HCT116 (cell line): ENCODE measurements at regions not wholly inside any gene's neighbourhood (a gene's known extent, or its start where the extent isn't known, plus 50 kb on each side); places are given as distances from the start of the nearest gene placed in this dataset.

Experiments used
- ATAC-seq: fragments of 200-7000 bp; cut with Tn5 transposase; 2 replicates; pipeline ENCODE4 v1.9.1; 2020; ENCODE audit warnings: mild to moderate bottlenecking, moderate library complexity
- BruUV-seq: library from RNA; stranded (reverse); fragments of 400-500 nt; replicated peaks from 2 replicates; lab custom pipeline; 2021; lab: Mats Ljungman, UMichigan
- CTCF ChIA-PET: fragments of 300-600 bp; sonication (Branson Sonifier 250); formaldehyde crosslinking; loops from one replicate; lab custom pipeline; 2021; ENCODE audit warnings: antibody characterized with exemption; lab: Charles Lee
- POLR2A ChIA-PET: fragments of 300-600, 350-600 bp; sonication (Branson Sonifier 250); formaldehyde crosslinking; loops from one replicate; lab custom pipeline; 2021; ENCODE audit warnings: antibody characterized with exemption; lab: Charles Lee
- RAD21 ChIA-PET, 2 experiments: fragments of 300-600 bp; sonication (Branson Sonifier 250); formaldehyde crosslinking; loops; one replicate each; lab custom pipeline; 2023; ENCODE audit warnings: low total read pairs in 2 of 2; ENCODE audit not compliant: uncharacterized antibody in 2 of 2, unreplicated experiment in 2 of 2, low non-redundant PET in 1 of 2; lab: Charles Lee
- DNase-seq: peaks from one replicate; pipeline ENCODE4 v3.0.0-alpha.2; 2010; ENCODE audit warnings: low read depth, low spot score
- H2AFZ ChIP-seq: fragments of 200-600 bp; shearing (Covaris generic), sonication (generic); 2 replicates; pipeline ENCODE4 v1.6.1; 2017; ENCODE audit warnings: low read depth, mixed run types, mixed read lengths, antibody characterized with exemption, low read length; ENCODE audit not compliant: poor library complexity, severe bottlenecking
- H3K27ac ChIP-seq: 2 replicates; pipeline ENCODE4 v1.5.1; 2012; ENCODE audit warnings: low read depth, low read length
- H3K27me3 ChIP-seq: fragments of 200-600 bp; sonication (generic); 2 replicates; pipeline ENCODE4 v1.6.1; 2016; ENCODE audit warnings: mixed run types, low read length, mixed read lengths; ENCODE audit not compliant: insufficient read depth
- H3K36me3 ChIP-seq, 2 experiments: fragments of 200-500 bp in 1 of 2; fragments of 200-600 bp in 1 of 2; sonication (Bioruptor generic) in 1 of 2; sonication (generic) in 1 of 2; 2 replicates each; pipeline versions ENCODE4 v1.5.1 to v1.6.1; 2014 to 2016; ENCODE audit warnings: low read length in 2 of 2, inconsistent platforms in 1 of 2, mixed read lengths in 1 of 2, mixed run types in 1 of 2; ENCODE audit not compliant: insufficient read depth in 2 of 2, control insufficient read depth in 1 of 2
- H3K4me1 ChIP-seq, 2 experiments: fragments of 200-600 bp in 1 of 2; sonication (generic) in 1 of 2; 2 replicates each; pipeline versions ENCODE4 v1.5.1 to v1.6.1; 2012 to 2017; ENCODE audit warnings: low read length in 2 of 2, inconsistent platforms in 1 of 2, mild to moderate bottlenecking in 1 of 2, mixed read lengths in 1 of 2, mixed run types in 1 of 2, moderate library complexity in 1 of 2; ENCODE audit not compliant: insufficient read depth in 2 of 2, control insufficient read depth in 1 of 2
- H3K4me2 ChIP-seq: fragments of 200-600 bp; sonication (generic); 2 replicates; pipeline ENCODE4 v1.6.1; 2017; ENCODE audit warnings: mixed run types, low read length, mixed read lengths
- H3K4me3 ChIP-seq, 2 experiments: fragments of 200-600 bp in 1 of 2; sonication (generic) in 1 of 2; replicated peaks in 1 of 2; 2 replicates each; pipeline ENCODE4 v1.5.1; 2011 to 2016; ENCODE audit warnings: low read length in 2 of 2, control low read depth in 1 of 2, low read depth in 1 of 2, mild to moderate bottlenecking in 1 of 2, mixed read lengths in 1 of 2, mixed run types in 1 of 2
- H3K79me2 ChIP-seq: fragments of 200-600 bp; sonication (generic); 2 replicates; pipeline ENCODE4 v1.6.1; 2017; ENCODE audit warnings: mild to moderate bottlenecking, mixed run types, low read length, moderate library complexity, mixed read lengths; ENCODE audit not compliant: insufficient read depth
- H3K9ac ChIP-seq: fragments of 200-600 bp; sonication (generic); 2 replicates; pipeline ENCODE4 v1.6.1; 2016; ENCODE audit warnings: low read length, mixed read lengths
- H3K9me2 ChIP-seq: fragments of 200-600 bp; sonication (generic), shearing (Covaris generic); 2 replicates; pipeline ENCODE4 v1.6.1; 2017; ENCODE audit warnings: mixed run types, mild to moderate bottlenecking, moderate library complexity; ENCODE audit not compliant: insufficient read depth
- H3K9me3 ChIP-seq, 2 experiments: fragments of 200-500 bp in 1 of 2; fragments of 200-600 bp in 1 of 2; sonication (Bioruptor generic) in 1 of 2; sonication (generic) in 1 of 2; 2 replicates each; pipeline ENCODE4 v1.6.1; 2014 to 2017; ENCODE audit warnings: low read length in 2 of 2, mixed read lengths in 2 of 2, inconsistent platforms in 1 of 2, low read depth in 1 of 2, mild to moderate bottlenecking in 1 of 2, mixed run types in 1 of 2, moderate library complexity in 1 of 2; ENCODE audit not compliant: control insufficient read depth in 1 of 2, insufficient read depth in 1 of 2
- H4K20me1 ChIP-seq: fragments of 200-600 bp; sonication (generic), shearing (Covaris generic); 2 replicates; pipeline ENCODE4 v1.6.1; 2017; ENCODE audit warnings: mixed run types, mild to moderate bottlenecking, moderate library complexity; ENCODE audit not compliant: insufficient read depth
- ATF3 ChIP-seq: IDR thresholded peaks from 2 replicates; pipeline ENCODE4 v1.6.1; 2012
- EZH2 ChIP-seq: fragments of 200-600 bp; sonication (generic); IDR thresholded peaks from 2 replicates; pipeline ENCODE4 v1.6.1; 2017; ENCODE audit warnings: antibody characterized with exemption, mixed run types
- EZH2phosphoT487 ChIP-seq: fragments of 200-600 bp; IDR thresholded peaks from 2 replicates; pipeline ENCODE4 v1.6.1; 2018; ENCODE audit warnings: antibody characterized with exemption, borderline replicate concordance
- POLR2A ChIP-seq: IDR thresholded peaks from 2 replicates; pipeline ENCODE4 v1.7.0; 2011; ENCODE audit warnings: borderline replicate concordance; ENCODE audit not compliant: insufficient read depth, insufficient read length; ENCODE audit errors: extremely low read depth
- POLR2AphosphoS5 ChIP-seq: IDR thresholded peaks from 2 replicates; pipeline ENCODE4 v1.6.1; 2011; ENCODE audit warnings: mild to moderate bottlenecking, low read depth, low read length, moderate library complexity
- RAD21 ChIP-seq: IDR thresholded peaks from 2 replicates; pipeline ENCODE4 v1.6.1; 2012; ENCODE audit warnings: low read depth, mild to moderate bottlenecking
- SIN3A ChIP-seq: IDR thresholded peaks from 2 replicates; pipeline ENCODE4 v1.6.1; 2012; ENCODE audit warnings: low read depth
- SP1 ChIP-seq: IDR thresholded peaks from 2 replicates; pipeline ENCODE4 v1.6.1; 2012; ENCODE audit warnings: low read depth
- TCF7L2 ChIP-seq: IDR thresholded peaks from 2 replicates; pipeline ENCODE4 v1.7.0; 2011; ENCODE audit warnings: borderline replicate concordance, inconsistent platforms; ENCODE audit not compliant: insufficient read depth, insufficient read length; ENCODE audit errors: extremely low read depth
- ZBTB33 ChIP-seq: IDR thresholded peaks from 2 replicates; pipeline ENCODE4 v1.6.1; 2011; ENCODE audit warnings: mild to moderate bottlenecking, low read length, moderate library complexity; ENCODE audit not compliant: insufficient replicate concordance; ENCODE audit errors: extremely low read depth
- intact Hi-C: fragments of 100-400 bp; cut with micrococcal nuclease; formaldehyde crosslinking; loops from 2 replicates; pipeline ENCODE4 v1.10.0; 2022

GRCh38 chr3:59107856-59108815 lies 58.3 kb upstream of the CFAP20DC start:
- no peaks in the 10 kb centered on the region for H4K20me1 ChIP-seq
- CTCF ChIA-PET = no interaction called here
- no peaks in the 10 kb centered on the region for H3K4me1 ChIP-seq
- H3K27me3 ChIP-seq = no peaks in the 10 kb centered on the region
- H3K79me2 ChIP-seq = no peaks in the 10 kb centered on the region
- POLR2A ChIA-PET = no interaction called here
- BruUV-seq = no TSS peak
- H3K9me3 ChIP-seq = no peaks in the 10 kb centered on the region
- H3K4me3 ChIP-seq = no peak overlapping the region
- H3K9ac ChIP-seq = no peak overlapping the region
- no peak for DNase-seq
- TF ChIP-seq SIN3A (no peak), SP1 (no peak), EZH2phosphoT487 (no peak), ZBTB33 (no peak), TCF7L2 (no peak), POLR2A (no peak), RAD21 (no peak), ATF3 (no peak), POLR2AphosphoS5 (no peak), EZH2 (no peak)
- H3K9me2 ChIP-seq = no peaks in the 10 kb centered on the region
- H3K36me3 ChIP-seq = no peaks in the 10 kb centered on the region
- RAD21 ChIA-PET = no interaction called here
- no peak for ATAC-seq
- H3K4me2 ChIP-seq = no peak overlapping the region
- H3K27ac ChIP-seq = no peak overlapping the region
- no peak overlapping the region for H2AFZ ChIP-seq
- intact Hi-C loops = no loop called here
